ENCODE measurements at regions not wholly inside any gene's neighbourhood (a gene's known extent, or its start where the extent isn't known, plus 50 kb on each side); places are given as distances from the start of the nearest gene placed in this dataset.

DNA sequence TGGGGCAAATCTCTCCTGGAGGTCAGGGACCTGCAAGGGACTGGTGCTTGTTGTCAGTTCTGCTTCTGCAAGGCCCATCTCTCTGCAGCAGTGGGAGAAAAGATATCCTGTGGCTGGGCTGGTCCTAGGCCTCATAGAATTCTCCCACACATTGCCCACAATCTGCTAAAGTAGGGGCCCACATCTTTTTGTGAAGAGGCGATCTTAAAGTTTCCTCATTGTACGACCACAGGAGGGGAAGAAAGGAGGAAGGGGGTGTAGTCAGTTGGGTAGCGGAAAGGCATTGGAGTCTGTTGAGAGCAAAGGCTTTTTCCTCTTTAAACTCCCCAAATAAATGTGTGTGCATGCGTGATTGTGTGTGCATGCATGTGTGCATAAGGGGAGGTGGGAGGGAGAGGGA, 145.3 kb downstream of the SLC4A3 start:
- no peaks in the 10 kb centered on the region for H3K4me1 ChIP-seq (ENCODE audit: control insufficient read depth, low read length)
- H3K27me3 ChIP-seq (ENCODE audit: control insufficient read depth, low read length): no peaks in the 10 kb centered on the region
- H4K20me1 ChIP-seq (ENCODE audit: control insufficient read depth, insufficient read depth, low read depth, low read length): no peaks in the 10 kb centered on the region
- H3K27ac ChIP-seq (ENCODE audit: low read depth, low read length): no peak overlapping the region
- H3K9me3 ChIP-seq (ENCODE audit: control insufficient read depth, insufficient read depth, low read length): no peaks in the 10 kb centered on the region
- no peak overlapping the region for H3K4me2 ChIP-seq (ENCODE audit: low read length)
- H3K79me2 ChIP-seq (ENCODE audit: control insufficient read depth, low read length): no peaks in the 10 kb centered on the region
- no peaks in the 10 kb centered on the region for H3K36me3 ChIP-seq (ENCODE audit: control insufficient read depth, low read length)
- H3K9me2 ChIP-seq (replicated peaks; ENCODE audit: control insufficient read depth, low read length): no peaks in the 10 kb centered on the region
- H3K4me3 ChIP-seq (ENCODE audit: low read length): no peak overlapping the region
- TF ChIP-seq EZH2phosphoT487 (IDR thresholded peaks at IDR 0.05; ENCODE audit: borderline replicate concordance, low read length): no peak
- TF ChIP-seq, protein P1, sequence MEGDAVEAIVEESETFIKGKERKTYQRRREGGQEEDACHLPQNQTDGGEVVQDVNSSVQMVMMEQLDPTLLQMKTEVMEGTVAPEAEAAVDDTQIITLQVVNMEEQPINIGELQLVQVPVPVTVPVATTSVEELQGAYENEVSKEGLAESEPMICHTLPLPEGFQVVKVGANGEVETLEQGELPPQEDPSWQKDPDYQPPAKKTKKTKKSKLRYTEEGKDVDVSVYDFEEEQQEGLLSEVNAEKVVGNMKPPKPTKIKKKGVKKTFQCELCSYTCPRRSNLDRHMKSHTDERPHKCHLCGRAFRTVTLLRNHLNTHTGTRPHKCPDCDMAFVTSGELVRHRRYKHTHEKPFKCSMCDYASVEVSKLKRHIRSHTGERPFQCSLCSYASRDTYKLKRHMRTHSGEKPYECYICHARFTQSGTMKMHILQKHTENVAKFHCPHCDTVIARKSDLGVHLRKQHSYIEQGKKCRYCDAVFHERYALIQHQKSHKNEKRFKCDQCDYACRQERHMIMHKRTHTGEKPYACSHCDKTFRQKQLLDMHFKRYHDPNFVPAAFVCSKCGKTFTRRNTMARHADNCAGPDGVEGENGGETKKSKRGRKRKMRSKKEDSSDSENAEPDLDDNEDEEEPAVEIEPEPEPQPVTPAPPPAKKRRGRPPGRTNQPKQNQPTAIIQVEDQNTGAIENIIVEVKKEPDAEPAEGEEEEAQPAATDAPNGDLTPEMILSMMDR (IDR thresholded peaks at IDR 0.05; ENCODE audit: low read depth, low read length, poor library complexity, severe bottlenecking): no peak
- H3F3A ChIP-seq (ENCODE audit: control insufficient read depth, insufficient read depth): no peaks in the 10 kb centered on the region

DNA sequence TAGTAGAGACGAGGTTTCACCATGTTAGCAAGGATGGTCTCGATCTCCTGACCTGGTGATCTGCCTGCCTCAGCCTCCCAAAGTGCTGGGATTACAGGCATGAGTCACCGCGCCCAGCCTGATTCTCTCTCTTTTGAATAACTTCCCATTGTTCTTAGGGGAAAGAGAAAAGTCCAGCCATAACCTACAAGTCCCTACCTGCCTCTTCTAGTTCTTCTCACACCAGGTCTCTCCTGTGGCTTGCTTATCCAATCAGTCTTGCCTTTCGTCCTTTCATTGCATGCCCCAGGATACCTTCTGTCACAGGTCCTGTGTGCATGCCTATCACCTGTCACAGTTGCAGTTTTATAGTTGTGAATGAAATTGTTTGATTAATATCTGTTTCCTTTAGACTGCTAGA, 148.1 kb downstream of the SLC4A3 start:
- no peaks in the 10 kb centered on the region for H3K27me3 ChIP-seq (ENCODE audit: control insufficient read depth, low read length)
- H3F3A ChIP-seq (ENCODE audit: control insufficient read depth, insufficient read depth): no peaks in the 10 kb centered on the region
- H3K4me3 ChIP-seq (ENCODE audit: low read length): no peak overlapping the region
- no peak overlapping the region for H3K4me2 ChIP-seq (ENCODE audit: low read length)
- H3K4me1 ChIP-seq (ENCODE audit: control insufficient read depth, low read length): no peaks in the 10 kb centered on the region
- TF ChIP-seq, protein P1 (IDR thresholded peaks at IDR 0.05; ENCODE audit: low read depth, low read length, poor library complexity, severe bottlenecking): no peak
- no peak for TF ChIP-seq EZH2phosphoT487 (IDR thresholded peaks at IDR 0.05; ENCODE audit: borderline replicate concordance, low read length)
- H3K27ac ChIP-seq (ENCODE audit: low read depth, low read length): no peak overlapping the region
- H4K20me1 ChIP-seq (ENCODE audit: control insufficient read depth, insufficient read depth, low read depth, low read length): no peaks in the 10 kb centered on the region
- H3K9me2 ChIP-seq (replicated peaks; ENCODE audit: control insufficient read depth, low read length): no peaks in the 10 kb centered on the region
- no peaks in the 10 kb centered on the region for H3K79me2 ChIP-seq (ENCODE audit: control insufficient read depth, low read length)
- no peaks in the 10 kb centered on the region for H3K9me3 ChIP-seq (ENCODE audit: control insufficient read depth, insufficient read depth, low read length)
- no peaks in the 10 kb centered on the region for H3K36me3 ChIP-seq (ENCODE audit: control insufficient read depth, low read length)

DNA sequence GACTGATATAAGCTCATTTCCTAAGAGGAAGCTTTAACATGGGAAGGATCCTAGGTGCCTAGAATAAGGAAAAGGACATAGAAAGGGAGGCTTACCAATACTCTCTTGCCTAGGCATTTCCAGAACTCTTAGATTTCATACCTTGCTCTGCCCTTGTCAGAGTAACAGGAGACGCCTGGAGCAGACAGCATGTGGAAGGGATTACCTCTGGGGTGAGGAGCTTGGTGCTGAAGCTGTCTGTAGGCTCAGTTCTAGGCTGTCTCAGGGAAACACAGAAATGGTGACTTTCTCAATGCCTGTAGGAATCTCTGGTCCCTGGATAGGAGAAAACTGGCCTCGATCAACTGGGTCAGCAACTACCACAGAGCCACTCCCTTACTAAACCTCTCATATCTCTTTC, 150.0 kb downstream of the SLC4A3 start:
- H3K9me2 ChIP-seq (replicated peaks; ENCODE audit: control insufficient read depth, low read length): no peaks in the 10 kb centered on the region
- no peak overlapping the region for H3K27ac ChIP-seq (ENCODE audit: low read depth, low read length)
- no peaks in the 10 kb centered on the region for H3K79me2 ChIP-seq (ENCODE audit: control insufficient read depth, low read length)
- no peaks in the 10 kb centered on the region for H3F3A ChIP-seq (ENCODE audit: control insufficient read depth, insufficient read depth)
- H4K20me1 ChIP-seq (ENCODE audit: control insufficient read depth, insufficient read depth, low read depth, low read length): no peaks in the 10 kb centered on the region
- no peak overlapping the region for H3K4me2 ChIP-seq (ENCODE audit: low read length)
- no peaks in the 10 kb centered on the region for H3K9me3 ChIP-seq (ENCODE audit: control insufficient read depth, insufficient read depth, low read length)
- H3K36me3 ChIP-seq (ENCODE audit: control insufficient read depth, low read length): no peaks in the 10 kb centered on the region
- no peak overlapping the region for H3K4me3 ChIP-seq (ENCODE audit: low read length)
- H3K27me3 ChIP-seq (ENCODE audit: control insufficient read depth, low read length): no peaks in the 10 kb centered on the region
- TF ChIP-seq, protein P1 (IDR thresholded peaks at IDR 0.05; ENCODE audit: low read depth, low read length, poor library complexity, severe bottlenecking): no peak
- no peak for TF ChIP-seq EZH2phosphoT487 (IDR thresholded peaks at IDR 0.05; ENCODE audit: borderline replicate concordance, low read length)
- H3K4me1 ChIP-seq (ENCODE audit: control insufficient read depth, low read length): no peaks in the 10 kb centered on the region

DNA sequence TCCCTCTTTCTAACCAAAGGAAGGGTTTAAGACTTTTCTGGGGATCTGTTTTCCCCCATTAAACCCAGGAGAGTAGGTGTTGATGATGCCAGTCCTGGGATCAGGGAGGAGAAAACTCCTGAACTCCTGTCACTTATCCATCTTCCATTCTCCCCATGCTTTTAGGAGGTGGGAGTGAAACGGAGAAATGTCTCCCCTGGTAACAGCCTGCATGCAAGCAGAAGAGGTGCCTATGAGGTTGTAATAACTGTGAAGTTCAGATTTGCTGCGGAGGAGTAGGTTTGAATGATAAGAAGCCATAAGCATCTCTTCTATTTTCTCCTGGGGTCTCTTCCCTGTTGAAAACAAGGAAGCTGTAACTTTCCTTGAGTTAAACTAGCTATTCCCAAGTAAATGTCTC, 150.8 kb downstream of the SLC4A3 start:
- no peaks in the 10 kb centered on the region for H3K4me1 ChIP-seq (ENCODE audit: control insufficient read depth, low read length)
- no peak overlapping the region for H3K4me2 ChIP-seq (ENCODE audit: low read length)
- no peaks in the 10 kb centered on the region for H3K9me3 ChIP-seq (ENCODE audit: control insufficient read depth, insufficient read depth, low read length)
- TF ChIP-seq EZH2phosphoT487 (IDR thresholded peaks at IDR 0.05; ENCODE audit: borderline replicate concordance, low read length): no peak
- TF ChIP-seq, protein P1 (IDR thresholded peaks at IDR 0.05; ENCODE audit: low read depth, low read length, poor library complexity, severe bottlenecking): no peak
- H3K27ac ChIP-seq (ENCODE audit: low read depth, low read length): no peak overlapping the region
- H3K79me2 ChIP-seq (ENCODE audit: control insufficient read depth, low read length): no peaks in the 10 kb centered on the region
- H3K9me2 ChIP-seq (replicated peaks; ENCODE audit: control insufficient read depth, low read length): no peaks in the 10 kb centered on the region
- no peaks in the 10 kb centered on the region for H3K36me3 ChIP-seq (ENCODE audit: control insufficient read depth, low read length)
- no peaks in the 10 kb centered on the region for H3F3A ChIP-seq (ENCODE audit: control insufficient read depth, insufficient read depth)
- H3K4me3 ChIP-seq (ENCODE audit: low read length): no peak overlapping the region
- H3K27me3 ChIP-seq (ENCODE audit: control insufficient read depth, low read length): no peaks in the 10 kb centered on the region
- no peaks in the 10 kb centered on the region for H4K20me1 ChIP-seq (ENCODE audit: control insufficient read depth, insufficient read depth, low read depth, low read length)
